ENCODE measurements at regions not wholly inside any gene's neighbourhood (a gene's known extent, or its start where the extent isn't known, plus 50 kb on each side); places are given as distances from the start of the nearest gene placed in this dataset.

DNA sequence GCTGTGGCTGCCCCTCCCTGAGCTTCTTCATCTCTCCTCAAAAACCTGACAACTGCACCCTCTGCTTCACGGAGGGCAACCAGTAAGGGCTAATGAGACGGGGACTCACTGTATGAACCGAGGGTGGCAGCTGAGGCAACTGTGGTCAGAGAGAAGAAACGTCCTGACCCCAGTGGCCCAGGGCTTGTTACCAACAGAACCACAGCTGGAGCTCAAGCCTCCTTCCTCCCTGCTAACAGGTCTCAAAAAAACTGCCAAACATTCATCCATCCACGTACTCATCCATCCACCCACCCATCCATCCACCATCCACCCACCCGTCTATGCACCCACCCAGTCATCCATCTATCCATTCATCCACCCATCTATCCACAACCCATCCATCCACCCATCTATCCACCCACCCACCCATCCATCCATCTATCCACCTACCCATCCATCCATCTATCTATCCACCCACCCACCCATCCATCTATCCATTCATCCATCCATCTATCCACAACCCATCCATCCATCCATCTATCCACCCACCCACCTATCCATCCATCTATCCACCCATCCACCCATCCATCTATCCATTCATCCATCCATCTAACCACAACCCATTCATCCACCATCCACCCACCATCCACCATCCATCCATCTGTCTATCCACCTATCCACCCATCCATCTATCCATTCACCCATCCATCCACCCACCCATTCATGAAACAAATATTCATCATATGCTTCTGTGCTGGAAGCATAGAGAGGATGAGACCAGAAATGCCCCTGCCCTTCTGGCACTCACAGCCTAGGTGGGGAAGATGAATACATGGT, 111.7 kb downstream of the PDGFA start:
- TF ChIP-seq, protein P1, sequence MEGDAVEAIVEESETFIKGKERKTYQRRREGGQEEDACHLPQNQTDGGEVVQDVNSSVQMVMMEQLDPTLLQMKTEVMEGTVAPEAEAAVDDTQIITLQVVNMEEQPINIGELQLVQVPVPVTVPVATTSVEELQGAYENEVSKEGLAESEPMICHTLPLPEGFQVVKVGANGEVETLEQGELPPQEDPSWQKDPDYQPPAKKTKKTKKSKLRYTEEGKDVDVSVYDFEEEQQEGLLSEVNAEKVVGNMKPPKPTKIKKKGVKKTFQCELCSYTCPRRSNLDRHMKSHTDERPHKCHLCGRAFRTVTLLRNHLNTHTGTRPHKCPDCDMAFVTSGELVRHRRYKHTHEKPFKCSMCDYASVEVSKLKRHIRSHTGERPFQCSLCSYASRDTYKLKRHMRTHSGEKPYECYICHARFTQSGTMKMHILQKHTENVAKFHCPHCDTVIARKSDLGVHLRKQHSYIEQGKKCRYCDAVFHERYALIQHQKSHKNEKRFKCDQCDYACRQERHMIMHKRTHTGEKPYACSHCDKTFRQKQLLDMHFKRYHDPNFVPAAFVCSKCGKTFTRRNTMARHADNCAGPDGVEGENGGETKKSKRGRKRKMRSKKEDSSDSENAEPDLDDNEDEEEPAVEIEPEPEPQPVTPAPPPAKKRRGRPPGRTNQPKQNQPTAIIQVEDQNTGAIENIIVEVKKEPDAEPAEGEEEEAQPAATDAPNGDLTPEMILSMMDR (conservative IDR thresholded peaks at IDR 0.05; ENCODE audit: low read depth, low read length): no peak
- TF ChIP-seq EZH2phosphoT487 (IDR thresholded peaks at IDR 0.05; ENCODE audit: borderline replicate concordance, low read length): no peak
